ENCODE measurements at regions not wholly inside any gene's neighbourhood (a gene's known extent, or its start where the extent isn't known, plus 50 kb on each side); places are given as distances from the start of the nearest gene placed in this dataset.

DNA sequence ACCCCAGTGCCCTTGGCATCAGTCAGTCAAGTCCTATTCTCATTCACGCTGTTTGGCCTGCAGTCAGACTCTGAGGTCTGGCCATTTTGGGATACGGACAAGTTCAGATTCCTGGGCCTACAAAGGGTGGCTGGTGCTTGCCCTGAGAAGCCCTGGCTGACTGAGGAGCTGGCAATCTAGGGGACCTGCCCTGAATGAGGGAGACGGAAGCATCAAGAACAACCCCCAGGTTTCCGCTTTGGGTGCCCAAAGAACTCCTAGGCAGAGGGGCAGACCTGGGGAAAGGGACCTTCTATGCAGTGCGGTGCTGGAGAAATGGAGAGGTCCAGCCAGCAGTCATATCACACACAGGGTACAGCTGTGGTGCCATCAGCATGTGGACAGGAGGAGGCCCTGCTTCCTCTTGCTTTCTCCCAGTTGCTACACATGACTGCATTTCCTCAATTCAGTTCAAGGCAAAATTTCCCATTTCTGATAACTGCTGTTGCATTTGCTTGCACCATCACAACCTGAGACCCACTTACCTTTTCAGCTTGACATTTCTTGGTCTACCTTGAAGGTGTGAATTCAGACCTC is 70.9 kb upstream of the LGALSL start:
- Histone ChIP-seq H3K4me3 (ENCODE audit: low read length in 2 of 2) (no peak overlapping the region), H3K9me3 (ENCODE audit: control insufficient read depth in 2 of 2, low read length in 2 of 2) (no peaks in the 10 kb centered on the region), H3K9ac (ENCODE audit: low read depth in 1 of 2, low read length in 2 of 2) (no peak overlapping the region), H3K27me3 (ENCODE audit: control insufficient read depth in 2 of 2, insufficient read depth in 2 of 2, low read length in 2 of 2) (no peaks in the 10 kb centered on the region), H3K27ac (ENCODE audit: low read depth in 2 of 2, low read length in 2 of 2) (no peak overlapping the region), H3K4me1 (ENCODE audit: control insufficient read depth in 2 of 2, insufficient read depth in 2 of 2, low read length in 2 of 2) (no peaks in the 10 kb centered on the region), H3K36me3 (ENCODE audit: control insufficient read depth in 2 of 2, insufficient read depth in 2 of 2, low read length in 2 of 2) (no peaks in the 10 kb centered on the region)

DNA sequence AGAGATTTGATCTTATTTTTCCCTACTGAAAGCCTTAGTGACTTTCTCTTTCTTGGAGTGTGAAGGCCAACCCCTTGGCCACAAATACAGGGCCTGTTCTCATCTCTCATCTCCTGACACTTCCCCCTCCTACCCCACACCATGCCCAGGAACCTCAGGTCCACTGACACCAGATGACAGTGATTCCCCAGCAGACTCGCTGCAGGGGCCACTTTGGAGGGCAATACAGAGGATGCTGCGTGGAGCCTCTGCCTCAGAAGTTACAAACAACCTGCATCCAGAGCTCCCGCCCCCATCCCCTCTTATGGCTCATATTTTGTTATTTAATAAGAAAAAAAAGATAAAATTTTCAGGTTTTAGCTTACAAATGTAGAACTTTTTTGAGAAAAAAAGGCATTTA is 70.1 kb upstream of the LGALSL start:
- H3K4me1 ChIP-seq (ENCODE audit: control insufficient read depth in 2 of 2, insufficient read depth in 2 of 2, low read length in 2 of 2) = no peaks in the 10 kb centered on the region
- no peaks in the 10 kb centered on the region for H3K27me3 ChIP-seq (ENCODE audit: control insufficient read depth in 2 of 2, insufficient read depth in 2 of 2, low read length in 2 of 2)
- H3K36me3 ChIP-seq (ENCODE audit: control insufficient read depth in 2 of 2, insufficient read depth in 2 of 2, low read length in 2 of 2) = no peaks in the 10 kb centered on the region
- H3K4me3 ChIP-seq (ENCODE audit: low read length in 2 of 2) = no peak overlapping the region
- no peak overlapping the region for H3K27ac ChIP-seq (ENCODE audit: low read depth in 2 of 2, low read length in 2 of 2)
- no peaks in the 10 kb centered on the region for H3K9me3 ChIP-seq (ENCODE audit: control insufficient read depth in 2 of 2, low read length in 2 of 2)
- no peak overlapping the region for H3K9ac ChIP-seq (ENCODE audit: low read depth in 1 of 2, low read length in 2 of 2)

DNA sequence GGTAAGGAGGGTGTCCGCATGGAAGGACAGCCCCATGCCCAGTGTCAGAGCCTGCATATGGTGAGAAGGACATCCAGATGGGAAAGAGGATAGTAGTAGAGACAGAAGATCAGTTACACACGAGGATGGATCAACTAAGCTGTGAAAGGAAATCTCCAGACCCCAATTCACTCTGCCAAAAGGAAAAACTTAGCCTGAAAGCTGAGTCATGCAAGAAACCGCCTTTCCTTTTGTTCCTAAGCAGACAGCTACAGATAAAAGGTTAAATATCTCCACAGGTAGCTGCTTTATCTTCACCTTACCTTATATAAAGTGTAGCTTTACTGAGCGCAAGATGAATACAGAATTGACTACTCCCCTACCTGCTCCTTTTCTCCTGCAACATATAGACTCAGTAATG is 67.3 kb upstream of the LGALSL start:
- H3K4me3 ChIP-seq (ENCODE audit: low read length in 2 of 2) = no peak overlapping the region

DNA sequence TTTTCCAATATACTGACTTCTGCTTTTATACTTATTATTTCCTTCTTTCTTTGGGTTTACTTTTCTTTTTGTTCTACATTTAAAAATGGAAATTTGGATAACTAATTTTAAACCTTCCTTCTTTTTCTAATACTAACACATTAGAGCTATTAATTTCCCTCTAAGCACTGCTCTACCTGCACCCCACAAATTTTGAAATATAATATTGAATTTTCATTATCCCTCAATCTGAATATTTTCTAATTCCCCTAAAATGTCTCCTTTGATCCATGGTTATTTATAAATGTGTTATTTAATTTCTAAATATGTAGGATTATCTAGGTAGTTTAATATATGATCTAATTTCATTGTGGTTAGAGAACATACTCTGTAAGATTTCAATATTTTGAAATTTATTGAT is 63.4 kb upstream of the LGALSL start:
- no peak overlapping the region for H3K4me3 ChIP-seq (ENCODE audit: low read length in 2 of 2)
- H3K9ac ChIP-seq (ENCODE audit: low read depth in 1 of 2, low read length in 2 of 2) = no peak overlapping the region
- H3K4me1 ChIP-seq (ENCODE audit: control insufficient read depth in 2 of 2, insufficient read depth in 2 of 2, low read length in 2 of 2) = no peaks in the 10 kb centered on the region
- no peaks in the 10 kb centered on the region for H3K36me3 ChIP-seq (ENCODE audit: control insufficient read depth in 2 of 2, insufficient read depth in 2 of 2, low read length in 2 of 2)
- no peak overlapping the region for H3K27ac ChIP-seq (ENCODE audit: low read depth in 2 of 2, low read length in 2 of 2)
- no peaks in the 10 kb centered on the region for H3K9me3 ChIP-seq (ENCODE audit: control insufficient read depth in 2 of 2, low read length in 2 of 2)
- no peaks in the 10 kb centered on the region for H3K27me3 ChIP-seq (ENCODE audit: control insufficient read depth in 2 of 2, insufficient read depth in 2 of 2, low read length in 2 of 2)

More for the DNA sequence above, 67.3 kb upstream of the LGALSL start:
- Histone ChIP-seq H3K27me3 (ENCODE audit: control insufficient read depth in 2 of 2, insufficient read depth in 2 of 2, low read length in 2 of 2) (no peaks in the 10 kb centered on the region), H3K9ac (ENCODE audit: low read depth in 1 of 2, low read length in 2 of 2) (no peak overlapping the region), H3K4me1 (ENCODE audit: control insufficient read depth in 2 of 2, insufficient read depth in 2 of 2, low read length in 2 of 2) (no peaks in the 10 kb centered on the region), H3K36me3 (ENCODE audit: control insufficient read depth in 2 of 2, insufficient read depth in 2 of 2, low read length in 2 of 2) (no peaks in the 10 kb centered on the region), H3K9me3 (ENCODE audit: control insufficient read depth in 2 of 2, low read length in 2 of 2) (no peaks in the 10 kb centered on the region), H3K27ac (ENCODE audit: low read depth in 2 of 2, low read length in 2 of 2) (no peak overlapping the region)

DNA sequence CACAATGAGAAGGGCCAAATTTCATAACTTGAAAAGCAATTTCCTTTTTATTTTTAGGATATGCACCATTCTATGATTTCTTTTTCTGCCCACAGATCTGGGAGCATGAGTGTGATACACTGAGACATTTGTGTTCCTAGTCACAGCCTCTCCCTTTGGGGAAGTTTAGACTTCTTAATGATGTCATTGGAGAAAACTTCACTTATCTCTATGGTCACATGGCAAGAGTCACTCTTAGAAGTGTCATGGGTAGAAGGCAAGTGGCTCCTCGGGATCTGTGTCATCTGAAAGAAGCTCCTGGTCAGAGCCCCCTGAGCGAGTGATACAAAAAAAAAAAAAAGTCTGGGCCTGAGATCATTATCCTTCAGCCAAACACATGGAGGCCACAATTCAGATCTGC is 62.5 kb upstream of the LGALSL start:
- H3K36me3 ChIP-seq (ENCODE audit: control insufficient read depth in 2 of 2, insufficient read depth in 2 of 2, low read length in 2 of 2) = no peaks in the 10 kb centered on the region
- H3K27me3 ChIP-seq (ENCODE audit: control insufficient read depth in 2 of 2, insufficient read depth in 2 of 2, low read length in 2 of 2) = no peaks in the 10 kb centered on the region
- H3K27ac ChIP-seq (ENCODE audit: low read depth in 2 of 2, low read length in 2 of 2) = no peak overlapping the region
- no peak overlapping the region for H3K9ac ChIP-seq (ENCODE audit: low read depth in 1 of 2, low read length in 2 of 2)
- H3K9me3 ChIP-seq (ENCODE audit: control insufficient read depth in 2 of 2, low read length in 2 of 2) = no peaks in the 10 kb centered on the region
- no peaks in the 10 kb centered on the region for H3K4me1 ChIP-seq (ENCODE audit: control insufficient read depth in 2 of 2, insufficient read depth in 2 of 2, low read length in 2 of 2)
- H3K4me3 ChIP-seq (ENCODE audit: low read length in 2 of 2) = no peak overlapping the region

DNA sequence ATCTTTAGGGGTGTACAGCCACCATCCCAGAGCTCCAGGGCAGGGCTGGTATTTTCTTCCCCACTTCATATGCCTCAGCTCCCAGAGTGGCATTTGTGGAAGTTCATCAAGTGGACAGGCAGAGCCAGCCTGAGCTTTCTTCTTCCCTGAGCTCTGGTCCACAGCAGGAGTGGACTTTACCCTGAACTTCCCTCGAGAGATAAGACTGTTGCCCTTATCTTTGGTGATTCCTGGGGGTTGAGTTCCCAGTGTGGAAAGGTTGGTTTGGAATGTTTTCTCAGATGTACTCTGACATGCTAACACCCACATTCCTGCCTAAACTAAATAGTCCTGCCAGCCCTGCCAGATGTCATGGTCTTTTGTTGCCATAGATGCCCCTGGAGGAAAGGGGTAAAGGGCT is 62.0 kb upstream of the LGALSL start:
- no peaks in the 10 kb centered on the region for H3K9me3 ChIP-seq (ENCODE audit: control insufficient read depth in 2 of 2, low read length in 2 of 2)
- no peak overlapping the region for H3K4me3 ChIP-seq (ENCODE audit: low read length in 2 of 2)
- no peak overlapping the region for H3K9ac ChIP-seq (ENCODE audit: low read depth in 1 of 2, low read length in 2 of 2)
- no peaks in the 10 kb centered on the region for H3K36me3 ChIP-seq (ENCODE audit: control insufficient read depth in 2 of 2, insufficient read depth in 2 of 2, low read length in 2 of 2)
- H3K27me3 ChIP-seq (ENCODE audit: control insufficient read depth in 2 of 2, insufficient read depth in 2 of 2, low read length in 2 of 2) = no peaks in the 10 kb centered on the region
- no peaks in the 10 kb centered on the region for H3K4me1 ChIP-seq (ENCODE audit: control insufficient read depth in 2 of 2, insufficient read depth in 2 of 2, low read length in 2 of 2)
- no peak overlapping the region for H3K27ac ChIP-seq (ENCODE audit: low read depth in 2 of 2, low read length in 2 of 2)

DNA sequence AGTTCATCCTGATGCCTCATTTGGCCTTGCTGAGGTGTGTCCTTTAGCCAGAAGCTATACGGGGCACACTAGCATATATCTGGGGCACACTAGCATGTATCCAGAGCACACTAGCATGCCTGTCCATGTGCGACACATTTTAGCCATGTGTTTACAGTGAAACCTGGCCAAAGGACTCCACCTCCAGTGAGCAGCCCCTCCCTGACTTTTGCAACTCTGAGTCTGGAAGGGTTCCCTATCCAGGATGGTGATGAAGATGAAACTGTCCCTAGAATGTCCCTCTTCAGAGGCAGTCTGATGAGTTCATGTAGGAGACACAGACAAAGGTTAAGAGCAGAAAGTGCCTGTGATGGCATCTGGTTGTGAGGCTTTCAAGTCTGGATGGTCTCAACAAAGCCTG is 61.4 kb upstream of the LGALSL start:
- no peaks in the 10 kb centered on the region for H3K27me3 ChIP-seq (ENCODE audit: control insufficient read depth in 2 of 2, insufficient read depth in 2 of 2, low read length in 2 of 2)
- no peaks in the 10 kb centered on the region for H3K9me3 ChIP-seq (ENCODE audit: control insufficient read depth in 2 of 2, low read length in 2 of 2)
- no peak overlapping the region for H3K4me3 ChIP-seq (ENCODE audit: low read length in 2 of 2)
- no peak overlapping the region for H3K27ac ChIP-seq (ENCODE audit: low read depth in 2 of 2, low read length in 2 of 2)
- H3K9ac ChIP-seq (ENCODE audit: low read depth in 1 of 2, low read length in 2 of 2) = no peak overlapping the region
- H3K4me1 ChIP-seq (ENCODE audit: control insufficient read depth in 2 of 2, insufficient read depth in 2 of 2, low read length in 2 of 2) = no peaks in the 10 kb centered on the region
- H3K36me3 ChIP-seq (ENCODE audit: control insufficient read depth in 2 of 2, insufficient read depth in 2 of 2, low read length in 2 of 2) = no peaks in the 10 kb centered on the region

DNA sequence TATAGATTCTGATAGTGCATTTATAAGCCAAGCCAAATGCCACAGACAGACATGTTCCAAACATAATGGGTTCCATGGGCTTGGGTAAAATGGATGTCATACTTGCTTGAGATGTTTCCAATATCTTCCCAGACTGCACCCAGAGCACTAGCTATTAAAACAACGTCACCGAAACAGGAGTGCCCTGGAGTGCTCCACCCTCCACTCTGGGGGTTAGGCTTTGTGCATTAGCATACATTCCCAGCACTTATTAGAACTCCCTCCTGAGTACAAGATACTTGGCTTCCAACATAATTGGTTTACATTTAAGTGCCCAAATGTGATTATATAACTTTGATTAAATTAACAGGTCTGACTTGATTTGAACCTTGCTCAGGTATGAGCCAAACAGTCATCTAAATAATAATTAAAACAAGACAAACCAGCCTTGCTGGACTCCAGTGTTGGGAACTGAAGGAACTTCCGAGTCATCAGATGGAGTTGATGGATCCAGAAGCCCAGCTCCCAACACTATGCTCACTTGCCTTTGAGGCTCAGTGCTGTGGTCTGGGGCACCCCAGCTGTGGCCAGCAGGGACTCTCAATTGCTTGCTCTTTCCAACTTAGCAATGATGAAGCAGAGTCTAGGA is 60.5 kb upstream of the LGALSL start:
- Histone ChIP-seq H3K4me1 (ENCODE audit: control insufficient read depth in 2 of 2, insufficient read depth in 2 of 2, low read length in 2 of 2) (no peaks in the 10 kb centered on the region), H3K27ac (ENCODE audit: low read depth in 2 of 2, low read length in 2 of 2) (no peak overlapping the region), H3K36me3 (ENCODE audit: control insufficient read depth in 2 of 2, insufficient read depth in 2 of 2, low read length in 2 of 2) (no peaks in the 10 kb centered on the region)

DNA sequence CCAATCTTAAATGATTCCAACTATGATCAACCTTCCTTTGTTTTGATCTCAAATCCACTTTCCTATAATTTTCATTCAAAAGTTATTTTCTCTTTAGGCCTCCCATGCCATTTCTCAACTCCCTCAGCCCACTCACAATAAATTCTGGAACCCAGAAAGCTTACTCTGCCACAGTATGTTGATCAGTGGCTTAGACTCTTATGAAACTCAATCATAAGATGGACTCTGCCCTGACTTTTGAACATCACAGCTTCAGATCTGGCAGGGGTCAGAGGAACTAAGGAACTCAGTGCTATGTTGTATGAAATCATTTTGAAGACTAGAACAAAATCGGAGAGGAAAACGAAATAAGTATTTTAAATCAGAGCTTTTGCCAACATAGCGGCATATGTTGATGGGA is 59.8 kb upstream of the LGALSL start:
- H3K9ac ChIP-seq (ENCODE audit: low read depth in 1 of 2, low read length in 2 of 2) = no peak overlapping the region
- H3K36me3 ChIP-seq (ENCODE audit: control insufficient read depth in 2 of 2, insufficient read depth in 2 of 2, low read length in 2 of 2) = no peaks in the 10 kb centered on the region
- H3K27me3 ChIP-seq (ENCODE audit: control insufficient read depth in 2 of 2, insufficient read depth in 2 of 2, low read length in 2 of 2) = no peaks in the 10 kb centered on the region
- no peak overlapping the region for H3K27ac ChIP-seq (ENCODE audit: low read depth in 2 of 2, low read length in 2 of 2)
- no peaks in the 10 kb centered on the region for H3K9me3 ChIP-seq (ENCODE audit: control insufficient read depth in 2 of 2, low read length in 2 of 2)
- H3K4me3 ChIP-seq (ENCODE audit: low read length in 2 of 2) = no peak overlapping the region
- H3K4me1 ChIP-seq (ENCODE audit: control insufficient read depth in 2 of 2, insufficient read depth in 2 of 2, low read length in 2 of 2) = no peaks in the 10 kb centered on the region

More for the DNA sequence above, 60.5 kb upstream of the LGALSL start:
- H3K27me3 ChIP-seq (ENCODE audit: control insufficient read depth in 2 of 2, insufficient read depth in 2 of 2, low read length in 2 of 2) = no peaks in the 10 kb centered on the region
- no peak overlapping the region for H3K4me3 ChIP-seq (ENCODE audit: low read length in 2 of 2)
- H3K9me3 ChIP-seq (ENCODE audit: control insufficient read depth in 2 of 2, low read length in 2 of 2) = no peaks in the 10 kb centered on the region
- no peak overlapping the region for H3K9ac ChIP-seq (ENCODE audit: low read depth in 1 of 2, low read length in 2 of 2)

DNA sequence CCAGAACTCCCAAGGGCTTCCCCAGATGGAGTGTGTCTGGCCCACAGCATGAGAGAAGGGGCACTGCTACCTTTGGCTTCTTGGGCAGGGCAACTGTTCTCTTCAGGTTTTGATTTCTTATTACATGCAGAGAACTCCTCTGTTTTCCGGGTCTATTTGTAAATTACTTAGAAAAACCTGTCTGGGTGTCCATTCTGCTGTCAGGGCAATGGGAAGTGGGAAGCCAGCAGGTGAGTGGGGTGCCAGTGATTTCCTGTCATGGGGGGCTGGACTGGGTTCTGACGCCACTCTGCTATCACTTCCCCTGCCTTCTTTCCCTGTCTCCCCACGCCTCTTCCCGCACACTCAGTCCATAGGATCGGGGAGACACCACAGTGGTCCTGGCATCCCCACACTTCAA is 58.0 kb upstream of the LGALSL start:
- Histone ChIP-seq H3K27me3 (ENCODE audit: control insufficient read depth in 2 of 2, insufficient read depth in 2 of 2, low read length in 2 of 2) (no peaks in the 10 kb centered on the region), H3K4me3 (ENCODE audit: low read length in 2 of 2) (no peak overlapping the region), H3K9ac (ENCODE audit: low read depth in 1 of 2, low read length in 2 of 2) (no peak overlapping the region), H3K27ac (ENCODE audit: low read depth in 2 of 2, low read length in 2 of 2) (no peak overlapping the region), H3K36me3 (ENCODE audit: control insufficient read depth in 2 of 2, insufficient read depth in 2 of 2, low read length in 2 of 2) (no peaks in the 10 kb centered on the region), H3K9me3 (ENCODE audit: control insufficient read depth in 2 of 2, low read length in 2 of 2) (no peaks in the 10 kb centered on the region), H3K4me1 (ENCODE audit: control insufficient read depth in 2 of 2, insufficient read depth in 2 of 2, low read length in 2 of 2) (peaks cover 7 to 10% of the 10 kb centered on the region in 2 donors)
